NCI-H2196 (cell line): ENCODE measurements at regions not wholly inside any gene's neighbourhood (a gene's known extent, or its start where the extent isn't known, plus 50 kb on each side); places are given as distances from the start of the nearest gene placed in this dataset.

Experiments used
- DNase-seq: peaks from one replicate; lab custom pipeline; 2025; ENCODE audit not compliant: unreplicated experiment; lab: John Stamatoyannopoulos, UW

DNA sequence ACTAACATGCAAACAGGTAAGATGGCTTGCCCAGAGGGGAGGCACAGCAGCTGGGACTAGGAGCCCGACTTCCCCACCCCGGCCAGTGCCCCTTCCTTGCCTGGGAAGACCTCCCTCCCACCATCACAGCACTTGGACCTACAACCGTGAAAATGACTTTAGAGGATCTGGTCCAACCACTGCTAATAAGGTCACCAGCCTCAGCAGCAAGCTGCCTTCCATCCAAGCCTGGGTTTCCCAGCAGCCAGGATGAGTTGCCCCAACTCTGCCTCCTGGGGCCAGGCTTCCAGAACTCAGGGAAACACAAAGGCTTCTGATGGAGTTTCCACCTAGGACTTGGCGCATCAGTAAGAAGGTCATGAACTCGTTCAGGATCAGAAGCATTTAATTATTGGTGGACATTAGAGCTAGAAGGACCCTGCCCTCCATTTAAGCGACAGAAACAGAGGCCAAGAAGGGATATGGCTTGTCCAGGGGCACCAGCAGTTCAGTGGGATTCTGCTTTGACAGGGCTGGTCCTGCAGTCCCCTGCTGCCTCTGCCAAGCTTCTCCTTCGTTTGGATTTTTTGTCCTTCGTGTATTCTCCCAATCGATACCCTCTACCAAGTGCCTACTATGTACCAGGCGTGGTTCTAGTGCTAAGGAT is 403.0 kb upstream of the ID2 start:
- DNase-seq, result no peak

- no peak for DNase-seq
Measured at GRCh38 chr2:8279506-8279905, 402.4 kb upstream of the ID2 start.

- DNase-seq, result no peak
Measured at GRCh38 chr2:8281234-8281633, 400.6 kb upstream of the ID2 start.

DNA sequence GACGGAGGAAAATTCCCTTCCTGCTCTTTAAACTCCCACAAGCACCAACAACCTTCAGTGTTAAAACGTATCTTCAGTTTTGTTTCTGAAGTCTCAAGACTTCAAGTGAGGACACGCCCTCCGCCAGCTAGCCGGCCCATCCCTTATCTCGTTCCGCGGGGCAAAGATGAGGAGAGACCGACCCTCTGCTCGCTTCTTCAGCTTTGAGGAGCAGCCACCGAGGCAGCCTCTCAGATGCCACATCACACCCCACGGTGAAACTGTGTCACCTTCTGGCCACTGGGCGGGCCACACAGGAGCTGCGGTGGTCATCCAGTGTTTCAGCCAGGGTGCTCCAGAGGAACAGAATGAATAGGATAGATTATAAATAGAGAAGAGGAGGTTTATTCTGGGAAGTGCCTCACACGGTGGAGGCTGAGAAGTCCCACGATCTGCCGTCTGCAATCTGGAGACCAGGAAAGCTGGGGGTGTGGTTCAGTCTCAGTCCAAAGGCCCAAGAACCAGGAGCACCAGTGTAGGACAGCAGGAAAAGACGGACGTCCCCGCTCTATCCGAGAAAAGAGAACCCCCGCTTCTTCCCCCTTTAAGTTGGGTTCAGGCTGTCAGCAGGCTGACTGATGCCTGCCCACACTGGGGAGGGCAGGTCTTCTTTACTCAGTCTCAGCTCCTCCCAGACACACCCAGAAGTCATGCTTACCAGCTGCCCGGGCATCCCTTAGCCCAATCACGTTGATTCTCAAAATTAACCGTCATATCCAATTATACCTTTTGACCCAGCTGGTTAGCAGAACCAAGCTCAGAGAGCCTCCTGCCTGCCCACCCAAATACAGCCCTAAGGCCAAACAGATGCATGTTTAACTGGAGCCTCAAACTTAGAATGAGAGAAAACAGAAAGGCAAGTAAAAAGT is 399.7 kb upstream of the ID2 start:
- no peak for DNase-seq

GRCh38 chr2:8282858-8283252 is 399.0 kb upstream of the ID2 start:
- DNase-seq, result no peak

- no peak for DNase-seq
Measured at GRCh38 chr2:8285081-8285480, 396.8 kb upstream of the ID2 start.

DNA sequence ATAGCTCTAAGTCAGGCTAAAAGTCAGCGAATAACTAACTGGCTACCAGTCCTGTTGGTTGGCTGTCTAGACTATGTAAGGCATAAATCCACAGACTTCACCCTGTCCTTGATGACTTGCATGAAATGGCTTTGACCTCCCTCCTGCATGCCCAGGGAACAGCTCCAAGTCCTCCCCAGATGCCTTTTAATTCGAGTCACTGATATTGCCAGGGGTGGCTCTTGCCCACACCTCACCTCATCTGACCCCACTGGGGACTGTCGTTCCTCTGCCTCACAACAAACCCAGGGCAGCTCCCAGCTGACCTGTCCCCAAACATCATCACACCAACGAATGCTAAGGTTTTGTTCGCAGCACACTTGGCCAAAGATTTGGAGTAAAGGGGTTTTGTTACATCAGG is 396.0 kb upstream of the ID2 start:
- no peak for DNase-seq

GRCh38 chr2:8288206-8288605 is 393.6 kb upstream of the ID2 start:
- no peak for DNase-seq

- DNase-seq, result no peak
Measured at GRCh38 chr2:8289111-8289510, 392.7 kb upstream of the ID2 start.

DNA sequence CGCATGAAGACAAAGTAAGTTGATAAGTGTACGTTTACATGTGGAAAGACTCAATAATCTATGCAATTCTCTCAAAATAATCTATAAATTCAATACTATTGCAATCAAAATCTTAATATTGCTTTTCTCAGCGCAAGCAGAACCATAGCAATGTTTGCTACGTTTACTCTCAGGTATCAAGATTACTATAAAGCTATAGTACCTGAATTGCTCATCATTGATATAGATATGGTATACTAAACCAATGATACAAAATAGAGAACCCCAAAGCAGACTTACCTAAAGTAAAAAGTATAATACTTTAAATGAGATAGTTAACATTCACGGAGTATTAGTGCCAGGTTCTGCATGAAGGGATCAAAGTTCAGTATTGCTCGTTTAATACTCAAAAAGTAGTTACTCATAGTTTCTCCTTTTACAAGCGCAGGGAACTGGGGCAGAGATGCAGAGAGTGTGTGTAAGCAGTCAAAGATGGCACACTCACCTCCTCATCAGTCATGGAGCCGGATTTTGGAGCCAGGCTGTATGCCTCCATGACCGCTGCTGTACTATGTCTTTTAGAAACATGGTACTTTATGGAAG is 391.0 kb upstream of the ID2 start:
- DNase-seq, result no peak

DNA sequence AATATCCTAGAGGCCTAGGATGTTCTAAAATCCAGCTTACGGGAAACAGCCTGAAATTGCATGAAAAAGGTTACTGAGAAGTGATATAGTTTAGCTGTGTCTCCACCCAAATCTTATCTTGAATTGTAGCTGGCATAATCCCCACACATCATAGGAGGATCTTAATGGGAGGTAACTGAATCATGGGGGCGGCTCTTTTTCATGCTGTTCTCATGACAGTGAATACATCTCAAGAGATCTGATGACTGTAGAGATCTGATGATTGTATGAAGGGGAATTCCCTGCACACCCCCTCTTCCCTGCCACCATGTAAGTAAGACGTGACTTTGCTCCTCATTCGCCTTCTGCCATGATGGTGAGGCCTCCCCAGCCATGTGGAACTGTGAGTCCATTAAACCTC is 385.6 kb upstream of the ID2 start:
- no peak for DNase-seq

GRCh38 chr2:8297376-8298231 is 384.3 kb upstream of the ID2 start:
- no peak for DNase-seq

GRCh38 chr2:8298783-8299182 is 383.1 kb upstream of the ID2 start:
- no peak for DNase-seq

DNA sequence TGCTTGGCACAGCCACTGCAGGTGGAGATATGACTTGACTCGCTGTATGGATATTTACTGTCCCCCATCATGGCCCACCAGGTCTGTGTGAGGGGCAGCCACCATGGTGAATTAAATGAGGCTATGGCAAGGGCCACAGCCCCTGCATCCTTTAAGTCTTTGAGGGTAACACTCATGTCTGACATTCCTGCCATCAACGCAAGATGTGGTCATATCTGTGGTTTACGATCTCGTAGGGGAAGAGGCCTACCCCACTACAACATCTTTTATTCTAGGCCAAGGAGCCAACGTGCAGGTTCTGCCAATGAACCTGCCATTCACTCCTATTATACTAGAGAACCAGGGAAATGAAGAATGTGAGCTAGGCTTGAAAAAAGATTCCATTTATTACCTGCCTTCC is 381.6 kb upstream of the ID2 start:
- no peak for DNase-seq

DNA sequence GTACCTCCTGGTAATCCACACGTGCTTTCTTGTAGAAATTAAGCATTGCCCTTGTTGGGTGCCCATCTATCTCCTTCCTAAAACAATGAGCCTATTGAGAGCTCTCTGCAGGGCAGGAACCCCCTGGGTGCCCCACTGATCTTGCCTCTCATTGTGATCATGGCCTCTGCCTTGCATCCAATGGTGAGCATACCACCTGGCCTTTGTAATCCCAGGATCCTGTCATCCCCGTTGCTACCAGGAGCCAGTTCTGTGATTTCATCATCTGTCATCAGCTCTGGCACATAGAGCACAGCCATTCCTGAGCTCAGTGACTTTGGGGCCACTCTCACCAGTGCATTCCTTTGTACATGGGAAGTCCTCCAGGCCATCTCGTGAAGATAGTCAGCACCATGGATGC is 381.0 kb upstream of the ID2 start:
- DNase-seq, result no peak

- no peak for DNase-seq
Measured at GRCh38 chr2:8303322-8303832, 378.5 kb upstream of the ID2 start.

- DNase-seq, result no peak
Measured at GRCh38 chr2:8304821-8305766, 376.8 kb upstream of the ID2 start.

DNA sequence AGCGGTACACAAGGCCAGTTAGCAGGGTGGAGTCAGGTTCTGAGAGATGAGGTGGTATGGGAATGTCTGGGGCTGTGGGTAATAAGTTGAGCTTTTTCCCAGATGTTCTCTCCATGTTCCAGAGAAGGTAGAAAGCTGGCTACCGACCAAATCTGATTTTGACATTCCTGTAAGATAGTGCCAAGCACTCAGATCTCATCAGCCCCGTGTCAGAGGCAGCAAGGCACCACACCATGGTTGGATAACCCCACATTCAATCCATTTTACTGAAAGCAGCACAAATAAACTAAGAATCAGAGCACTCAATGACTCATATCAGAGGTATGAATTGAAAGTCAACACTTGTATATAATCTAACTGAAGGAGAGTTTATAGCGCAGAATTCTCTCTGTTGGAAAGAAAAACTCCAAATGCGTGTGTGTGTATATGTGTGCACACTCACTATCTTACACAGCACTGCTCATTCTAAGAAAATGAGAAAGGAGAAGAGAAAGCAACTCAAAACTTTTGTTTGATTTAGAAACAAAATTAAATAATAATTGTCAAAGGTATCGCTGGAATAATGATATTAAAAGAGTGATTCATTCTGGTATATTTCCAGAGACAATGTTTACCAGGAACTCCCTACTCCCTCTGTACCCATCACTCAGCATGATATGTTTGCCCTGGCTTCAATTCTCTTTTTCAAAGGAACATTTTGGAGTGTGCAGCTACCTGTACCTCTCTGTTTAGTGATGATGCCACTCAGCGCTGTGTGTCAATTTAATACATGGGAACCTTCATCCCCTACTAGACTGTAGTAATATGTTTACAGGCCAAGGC is 375.1 kb upstream of the ID2 start:
- DNase-seq, result peak; percentile 33

GRCh38 chr2:8307606-8308180 is 374.2 kb upstream of the ID2 start:
- no peak for DNase-seq
